GM18505 (cell line): ENCODE measurements at regions not wholly inside any gene's neighbourhood (a gene's known extent, or its start where the extent isn't known, plus 50 kb on each side); places are given as distances from the start of the nearest gene placed in this dataset.
"Not testable (repeated sequence)": the region's sequence is repeated elsewhere in the genome, so short reads cannot be mapped to it uniquely, and the experiment has no call there.

ENCODE experiments used
- ATAC-seq: cut with Tn5 transposase; IDR thresholded peaks from one replicate; pipeline ENCODE4 v1.9.1; 2021; ENCODE audit not compliant: unreplicated experiment
- POLR2A ChIP-seq: IDR thresholded peaks from 4 replicates; pipeline ENCODE4 v1.6.1; 2011; ENCODE audit warnings: borderline replicate concordance; ENCODE audit not compliant: insufficient read depth, insufficient read length; ENCODE audit errors: extremely low read depth

- TF ChIP-seq POLR2A: no peak
- ATAC-seq: no peak
Observed at GRCh38 chr10:2326411-2326810, 589.1 kb upstream of the ADARB2 start.

- ATAC-seq: not testable (repeated sequence)
Observed at GRCh38 chr10:2315045-2315485, 577.7 kb upstream of the ADARB2 start.

- TF ChIP-seq POLR2A: no peak
- ATAC-seq: no peak
Observed at GRCh38 chr10:2306081-2306480, 568.8 kb upstream of the ADARB2 start.

GRCh38 chr10:2303169-2303568 is 565.8 kb upstream of the ADARB2 start:
- ATAC-seq: no peak
- TF ChIP-seq POLR2A: no peak

GRCh38 chr10:2301227-2301626 is 563.9 kb upstream of the ADARB2 start:
- ATAC-seq: no peak

GRCh38 chr10:2300231-2300630 is 562.9 kb upstream of the ADARB2 start:
- no peak for TF ChIP-seq POLR2A
- no peak for ATAC-seq

More at GRCh38 chr10:2301227-2301626, 563.9 kb upstream of the ADARB2 start:
- no peak for TF ChIP-seq POLR2A

- no peak for ATAC-seq
- TF ChIP-seq POLR2A: no peak
Observed at GRCh38 chr10:2296179-2296891, 559.0 kb upstream of the ADARB2 start.

GRCh38 chr10:2294739-2295138 is 557.4 kb upstream of the ADARB2 start:
- no peak for TF ChIP-seq POLR2A
- ATAC-seq: no peak

- no peak for TF ChIP-seq POLR2A
- ATAC-seq: no peak
Observed at GRCh38 chr10:2284071-2284470, 546.7 kb upstream of the ADARB2 start.

- no peak for ATAC-seq
- no peak for TF ChIP-seq POLR2A
Observed at GRCh38 chr10:2282202-2282601, 544.9 kb upstream of the ADARB2 start.

GRCh38 chr10:2280713-2281300 is 543.5 kb upstream of the ADARB2 start:
- ATAC-seq: no peak
- no peak for TF ChIP-seq POLR2A

GRCh38 chr10:2279711-2280110 is 542.4 kb upstream of the ADARB2 start:
- ATAC-seq: no peak
- no peak for TF ChIP-seq POLR2A

GRCh38 chr10:2278363-2278762 is 541.0 kb upstream of the ADARB2 start:
- no peak for ATAC-seq
- TF ChIP-seq POLR2A: no peak

- TF ChIP-seq POLR2A: no peak
- no peak for ATAC-seq
Observed at GRCh38 chr10:2263561-2263960, 526.2 kb upstream of the ADARB2 start.
